ENCODE measurements at regions not wholly inside any gene's neighbourhood (a gene's known extent, or its start where the extent isn't known, plus 50 kb on each side); places are given as distances from the start of the nearest gene placed in this dataset.

- no peak for TF ChIP-seq CTCF (IDR thresholded peaks at IDR 0.05; ENCODE audit: insufficient read depth, low read depth, low read length)
- no peak for TF ChIP-seq EZH2 (IDR thresholded peaks at IDR 0.05; ENCODE audit: insufficient read depth, low read length)
Observed at GRCh38 chr13:65889368-65889767, 1340.8 kb downstream of the PCDH9 start.

Measured in astrocyte (in vitro differentiated cells and primary cell).